Transverse colon (tissue), 4 donors: ENCODE measurements at regions not wholly inside any gene's neighbourhood (a gene's known extent, or its start where the extent isn't known, plus 50 kb on each side); places are given as distances from the start of the nearest gene placed in this dataset.

ENCODE experiments used
- DNase-seq: peaks from one replicate; pipeline ENCODE4 v3.0.0-alpha.2; 2019
- H3K27ac ChIP-seq, 4 donors: fragments of 200-600 bp; sonication (generic); 2 replicates each; pipeline ENCODE4 v1.5.1; 2016 to 2018; ENCODE audit warnings: inconsistent platforms in 4 of 4
- H3K27me3 ChIP-seq: fragments of 200-600 bp; sonication (generic); 2 replicates; pipeline ENCODE4 v1.5.1; 2017; ENCODE audit warnings: inconsistent platforms
- H3K36me3 ChIP-seq, 4 donors: fragments of 200-600 bp; sonication (generic); 2 replicates each; pipeline ENCODE4 v1.5.1; 2017 to 2019; ENCODE audit warnings: inconsistent platforms in 4 of 4
- H3K4me1 ChIP-seq, 4 donors: fragments of 200-600 bp; sonication (generic); 2 replicates each; pipeline ENCODE4 v1.5.1; 2017 to 2020; ENCODE audit warnings: inconsistent platforms in 4 of 4
- H3K4me3 ChIP-seq, 4 donors: fragments of 200-600 bp; sonication (generic); 1 replicate in 1 of 4; 2 replicates in 3 of 4; pipeline versions ENCODE4 v1.5.1 to v1.6.1; 2017 to 2019; ENCODE audit warnings: inconsistent platforms in 4 of 4
- H3K9me3 ChIP-seq, 2 donors: fragments of 200-600 bp; sonication (generic); 2 replicates each; pipeline ENCODE4 v1.5.1; 2017 to 2019; ENCODE audit warnings: inconsistent platforms in 2 of 2
- EP300 ChIP-seq: sonication (generic); formaldehyde crosslinking; IDR thresholded peaks from one replicate; pipeline ENCODE4 v1.6.1; 2017; ENCODE audit warnings: antibody characterized with exemption, low read depth
- POLR2A ChIP-seq: fragments of 450-650 bp; IDR thresholded peaks from one replicate; pipeline ENCODE4 v1.6.1; 2016; ENCODE audit warnings: antibody characterized with exemption, mild to moderate bottlenecking, moderate library complexity
- POLR2AphosphoS5 ChIP-seq, 3 donors: sonication (generic); formaldehyde crosslinking; IDR thresholded peaks; one replicate each; pipeline ENCODE4 v1.6.1; 2016; ENCODE audit warnings: antibody characterized with exemption in 3 of 3
- WGBS, 2 donors: methylation state at CpG; one replicate each; pipeline ENCODE4 v1.1.5; 2018; ENCODE audit warnings: low coverage in 1 of 2; 5-methylcytosine and 5-hydroxymethylcytosine counted together
- in situ Hi-C, 4 donors: fragments of 200-750 bp; cut with MboI; loops; one replicate each; pipeline versions ENCODE4 v1.15.0 to v1.15.1; 2017; ENCODE audit warnings: low sequenced_read_pairs in 3 of 4, low pct_ligation_motif_present in 1 of 4, low pct_unique_long_range_greater_than_20kb in 1 of 4
- intact Hi-C: fragments of 100-400 bp; cut with DNase I; formaldehyde crosslinking; loops from one replicate; pipeline ENCODE4 v1.15.1; 2023; ENCODE audit warnings: low total_unique reads
- TF ChIP-seq, protein P1 (sequence below), 5 experiments: fragments of 200-600 bp in 3 of 5; fragments of 450-650 bp in 2 of 5; sonication (generic) in 3 of 5; IDR thresholded peaks; 1 replicate in 2 of 5; 2 replicates in 3 of 5; pipeline ENCODE4 v1.5.1; 2016 to 2017; ENCODE audit warnings: antibody characterized with exemption in 5 of 5, inconsistent platforms in 3 of 5, mild to moderate bottlenecking in 2 of 5, moderate library complexity in 1 of 5

DNA sequence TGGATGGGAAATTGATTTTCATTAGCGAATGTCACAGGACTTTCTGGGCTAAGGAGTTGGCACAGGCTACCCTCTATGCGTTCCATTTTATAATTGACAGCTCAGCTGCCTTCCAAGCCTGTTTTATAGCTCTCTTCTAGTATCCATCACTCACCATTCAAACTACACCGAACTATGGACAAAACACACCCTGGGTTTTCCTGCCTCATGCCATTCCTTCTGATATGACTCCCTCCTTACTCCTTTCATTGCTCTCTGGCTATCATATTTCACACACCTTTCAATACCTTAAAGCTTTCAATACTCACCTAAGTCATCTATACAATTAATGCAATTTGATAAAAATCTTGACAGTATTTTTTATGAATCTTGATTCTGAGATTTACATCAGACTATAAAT lies 181.3 kb downstream of the RAP2A start:
- WGBS, 2 donors: 54 to 60% methylated on average over 3 of the region's 3 CpGs
- no peak overlapping the region for H3K4me3 ChIP-seq
- in situ Hi-C loops: no loop called here
- H3K36me3 ChIP-seq: no peaks in the 10 kb centered on the region
- intact Hi-C loops: no loop called here
- no peaks in the 10 kb centered on the region for H3K9me3 ChIP-seq
- H3K27me3 ChIP-seq: no peaks in the 10 kb centered on the region
- no peak for DNase-seq
- no peaks in the 10 kb centered on the region for H3K4me1 ChIP-seq
- TF ChIP-seq POLR2A: no peak
- TF ChIP-seq EP300: no peak
- TF ChIP-seq, protein P1, sequence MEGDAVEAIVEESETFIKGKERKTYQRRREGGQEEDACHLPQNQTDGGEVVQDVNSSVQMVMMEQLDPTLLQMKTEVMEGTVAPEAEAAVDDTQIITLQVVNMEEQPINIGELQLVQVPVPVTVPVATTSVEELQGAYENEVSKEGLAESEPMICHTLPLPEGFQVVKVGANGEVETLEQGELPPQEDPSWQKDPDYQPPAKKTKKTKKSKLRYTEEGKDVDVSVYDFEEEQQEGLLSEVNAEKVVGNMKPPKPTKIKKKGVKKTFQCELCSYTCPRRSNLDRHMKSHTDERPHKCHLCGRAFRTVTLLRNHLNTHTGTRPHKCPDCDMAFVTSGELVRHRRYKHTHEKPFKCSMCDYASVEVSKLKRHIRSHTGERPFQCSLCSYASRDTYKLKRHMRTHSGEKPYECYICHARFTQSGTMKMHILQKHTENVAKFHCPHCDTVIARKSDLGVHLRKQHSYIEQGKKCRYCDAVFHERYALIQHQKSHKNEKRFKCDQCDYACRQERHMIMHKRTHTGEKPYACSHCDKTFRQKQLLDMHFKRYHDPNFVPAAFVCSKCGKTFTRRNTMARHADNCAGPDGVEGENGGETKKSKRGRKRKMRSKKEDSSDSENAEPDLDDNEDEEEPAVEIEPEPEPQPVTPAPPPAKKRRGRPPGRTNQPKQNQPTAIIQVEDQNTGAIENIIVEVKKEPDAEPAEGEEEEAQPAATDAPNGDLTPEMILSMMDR (IDR thresholded peaks at IDR 0.05): no peak
- no peak for TF ChIP-seq POLR2AphosphoS5 (IDR thresholded peaks at IDR 0.05)
- H3K27ac ChIP-seq: no peak overlapping the region

DNA sequence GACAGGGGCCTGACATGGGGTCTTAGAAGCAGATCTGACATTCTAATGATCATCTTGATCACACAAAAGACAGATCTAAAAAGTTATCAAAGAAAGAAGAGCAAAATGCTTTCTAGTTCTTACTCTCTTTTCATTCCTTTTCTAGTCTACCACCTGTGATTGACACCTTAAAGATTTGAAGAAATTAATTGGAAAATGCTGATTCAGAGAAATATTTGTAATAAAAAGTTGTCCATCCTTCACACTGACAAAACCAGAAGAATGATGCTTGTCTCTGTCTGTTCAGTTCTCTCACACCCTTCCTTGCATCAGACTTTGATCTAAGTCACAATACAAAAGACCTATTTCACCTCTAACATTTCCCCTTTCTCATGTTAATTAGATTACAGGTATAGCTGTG lies 182.4 kb downstream of the RAP2A start:
- Histone ChIP-seq H3K27me3 (no peaks in the 10 kb centered on the region), H3K9me3 (no peaks in the 10 kb centered on the region), H3K4me3 (no peak overlapping the region), H3K4me1 (no peaks in the 10 kb centered on the region), H3K36me3 (no peaks in the 10 kb centered on the region), H3K27ac (no peak overlapping the region)
- DNase-seq: no peak
- TF ChIP-seq POLR2AphosphoS5 (IDR thresholded peaks at IDR 0.05) (no peak), EP300 (no peak), POLR2A (no peak)
- TF ChIP-seq, protein P1 (IDR thresholded peaks at IDR 0.05): no peak
- intact Hi-C loops: no loop called here
- in situ Hi-C loops: no loop called here

DNA sequence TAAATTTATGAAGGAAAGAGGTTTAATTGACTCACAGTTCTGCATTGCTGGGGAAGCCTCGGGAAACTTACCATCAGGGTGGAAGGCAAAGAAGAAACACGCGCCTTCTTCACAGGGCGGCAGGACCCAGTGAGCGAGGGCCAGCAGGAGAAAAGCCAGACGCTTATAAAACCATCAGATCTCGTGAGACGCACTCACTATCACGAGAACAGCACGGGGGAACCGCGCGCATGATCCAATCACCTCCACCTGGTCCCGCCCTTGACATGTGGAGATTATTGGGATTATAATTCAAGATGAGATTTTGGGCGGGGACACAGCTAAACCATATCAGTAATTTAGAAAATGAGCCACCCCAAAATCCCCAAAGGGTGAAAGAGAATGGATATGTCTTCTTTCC lies 187.1 kb downstream of the RAP2A start:
- 76 to 85% methylated on average over 15 of the region's 15 CpGs for WGBS, 2 donors
- in situ Hi-C loops (no loop called here), intact Hi-C loops (no loop called here)
- TF ChIP-seq, protein P1 (IDR thresholded peaks at IDR 0.05): no peak
- TF ChIP-seq POLR2A (no peak), EP300 (no peak), POLR2AphosphoS5 (IDR thresholded peaks at IDR 0.05) (no peak)
- Histone ChIP-seq H3K27ac (no peak overlapping the region), H3K27me3 (no peaks in the 10 kb centered on the region), H3K4me1 (no peaks in the 10 kb centered on the region), H3K36me3 (no peaks in the 10 kb centered on the region), H3K9me3 (no peaks in the 10 kb centered on the region), H3K4me3 (no peak overlapping the region)
- DNase-seq: no peak

DNA sequence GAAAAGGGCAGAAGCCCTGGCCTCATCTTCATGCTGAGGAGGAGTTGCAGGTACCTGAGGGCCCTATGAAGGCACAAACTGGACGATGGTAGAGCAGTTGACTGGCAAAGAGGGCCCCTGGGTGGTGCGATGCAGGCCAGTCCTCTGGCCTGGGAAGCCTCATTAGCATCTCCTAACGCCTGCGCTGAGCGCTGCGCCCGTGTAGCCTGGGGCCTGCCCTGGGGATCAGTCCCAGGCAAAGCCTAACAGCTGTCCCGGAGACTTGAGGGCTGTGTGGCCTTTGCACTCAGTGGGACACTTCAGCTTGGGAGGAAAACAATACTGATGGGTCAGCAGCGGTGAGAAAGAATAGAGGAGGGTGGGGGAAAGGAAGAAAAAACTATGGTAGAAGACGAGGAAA lies 187.7 kb downstream of the RAP2A start:
- Histone ChIP-seq H3K27me3 (no peaks in the 10 kb centered on the region), H3K27ac (no peak overlapping the region), H3K9me3 (no peaks in the 10 kb centered on the region), H3K4me3 (no peak overlapping the region), H3K4me1 (no peaks in the 10 kb centered on the region), H3K36me3 (no peaks in the 10 kb centered on the region)
- DNase-seq: no peak
- intact Hi-C loops (no loop called here), in situ Hi-C loops (no loop called here)
- 68% methylated on average over 10 of the region's 10 CpGs; no CpG with 5 or more reads in 1 of the 2 donors for WGBS, 2 donors
- TF ChIP-seq, protein P1 (IDR thresholded peaks at IDR 0.05): no peak
- TF ChIP-seq EP300 (no peak), POLR2AphosphoS5 (IDR thresholded peaks at IDR 0.05) (no peak), POLR2A (no peak)
